Liver (tissue), 8 donors: ENCODE measurements at regions not wholly inside any gene's neighbourhood (a gene's known extent, or its start where the extent isn't known, plus 50 kb on each side); places are given as distances from the start of the nearest gene placed in this dataset.
A peak's percentile ranks its signal among the peaks of the same experiment; 100 is the strongest.

Experiments used
- DNase-seq: peaks from one replicate; pipeline ENCODE4 v3.0.0-alpha.2; 2017; ENCODE audit warnings: low spot score
- H3K27ac ChIP-seq, 2 donors: one replicate each; pipeline ENCODE4 v1.7.0; 2013; ENCODE audit warnings: inconsistent platforms in 2 of 2, low read length in 2 of 2, control low read depth in 1 of 2, low read depth in 1 of 2, mild to moderate bottlenecking in 1 of 2
- H3K27me3 ChIP-seq, 4 donors: one replicate each; pipeline versions ENCODE4 v1.6.1 to v1.7.0; 2013; ENCODE audit warnings: low read length in 3 of 4, inconsistent platforms in 1 of 4, mild to moderate bottlenecking in 1 of 4, moderate library complexity in 1 of 4; ENCODE audit not compliant: control insufficient read depth in 4 of 4, insufficient read depth in 4 of 4
- H3K36me3 ChIP-seq, 4 donors: one replicate each; pipeline versions ENCODE4 v1.6.1 to v1.7.0; 2013; ENCODE audit warnings: low read length in 3 of 4, mild to moderate bottlenecking in 3 of 4, low read depth in 1 of 4, moderate library complexity in 1 of 4; ENCODE audit not compliant: control insufficient read depth in 4 of 4, insufficient read depth in 3 of 4
- H3K4me1 ChIP-seq, 4 donors: one replicate each; pipeline versions ENCODE4 v1.6.1 to v1.7.0; 2013; ENCODE audit warnings: low read length in 3 of 4, mild to moderate bottlenecking in 3 of 4, moderate library complexity in 1 of 4; ENCODE audit not compliant: control insufficient read depth in 4 of 4, insufficient read depth in 4 of 4
- H3K4me3 ChIP-seq, 3 donors: one replicate each; pipeline versions ENCODE4 v1.6.1 to v1.7.0; 2013; ENCODE audit warnings: low read length in 3 of 3, control low read depth in 1 of 3, low read depth in 1 of 3, mild to moderate bottlenecking in 1 of 3
- H3K9ac ChIP-seq, 2 donors: one replicate each; pipeline ENCODE4 v1.7.0; 2013; ENCODE audit warnings: low read length in 2 of 2, mild to moderate bottlenecking in 2 of 2, moderate library complexity in 2 of 2, control low read depth in 1 of 2, low read depth in 1 of 2
- H3K9me3 ChIP-seq, 4 donors: one replicate each; pipeline versions ENCODE4 v1.6.1 to v1.7.0; 2013; ENCODE audit warnings: low read length in 3 of 4; ENCODE audit not compliant: control insufficient read depth in 4 of 4
- EGR1 ChIP-seq, 2 donors: IDR thresholded peaks; 2 replicates each; pipeline ENCODE4 v1.6.1; 2016 to 2018; ENCODE audit warnings: antibody characterized with exemption in 2 of 2, low read depth in 2 of 2
- FOXA1 ChIP-seq: IDR thresholded peaks from 2 replicates; pipeline ENCODE4 v1.6.1; 2016; ENCODE audit warnings: antibody characterized with exemption
- FOXA2 ChIP-seq: IDR thresholded peaks from 2 replicates; pipeline ENCODE4 v1.6.1; 2016; ENCODE audit warnings: antibody characterized with exemption
- GABPA ChIP-seq, 2 donors: IDR thresholded peaks in 1 of 2; conservative IDR thresholded peaks in 1 of 2; 2 replicates each; pipeline ENCODE4 v1.6.1; 2016; ENCODE audit warnings: antibody characterized with exemption in 2 of 2, mild to moderate bottlenecking in 1 of 2, moderate library complexity in 1 of 2
- HNF4A ChIP-seq, 2 donors: conservative IDR thresholded peaks; 2 replicates each; pipeline ENCODE4 v1.6.1; 2016; ENCODE audit warnings: antibody characterized with exemption in 2 of 2, mild to moderate bottlenecking in 2 of 2
- HNF4G ChIP-seq: IDR thresholded peaks from 2 replicates; pipeline ENCODE4 v1.6.1; 2016; ENCODE audit warnings: antibody characterized with exemption
- JUND ChIP-seq, 2 donors: IDR thresholded peaks; 2 replicates each; pipeline ENCODE4 v1.6.1; 2016; ENCODE audit warnings: antibody characterized with exemption in 2 of 2
- NR2F2 ChIP-seq: IDR thresholded peaks from 2 replicates; pipeline ENCODE4 v1.6.1; 2016; ENCODE audit warnings: antibody characterized with exemption
- RAD21 ChIP-seq, 2 donors: IDR thresholded peaks; 2 replicates each; pipeline ENCODE4 v1.6.1; 2016; ENCODE audit warnings: antibody characterized with exemption in 2 of 2, mild to moderate bottlenecking in 2 of 2
- RXRA ChIP-seq, 2 donors: IDR thresholded peaks; 2 replicates each; pipeline ENCODE4 v1.6.1; 2017 to 2018; ENCODE audit warnings: antibody characterized with exemption in 2 of 2, mild to moderate bottlenecking in 1 of 2
- TAF1 ChIP-seq: conservative IDR thresholded peaks from 2 replicates; pipeline ENCODE4 v1.6.1; 2016; ENCODE audit warnings: antibody characterized with exemption, mild to moderate bottlenecking
- WGBS: extraction: QIAGEN DNeasy Blood & Tissue Kit; methylation state at CpG from one replicate; pipeline ENCODE4 v1.1.7; 2013; 5-methylcytosine and 5-hydroxymethylcytosine counted together
- TF ChIP-seq, protein P1 (sequence below): IDR thresholded peaks from 2 replicates; pipeline ENCODE4 v1.6.1; 2016; ENCODE audit warnings: antibody characterized with exemption
- TF ChIP-seq, protein P2 (sequence below): IDR thresholded peaks from 2 replicates; pipeline ENCODE4 v1.6.1; 2016; ENCODE audit warnings: antibody characterized with exemption, mild to moderate bottlenecking
- TF ChIP-seq, protein P3 (sequence below): IDR thresholded peaks from 2 replicates; pipeline ENCODE4 v1.6.1; 2016; ENCODE audit warnings: antibody characterized with exemption
- TF ChIP-seq, protein P4 (sequence below): fragments of 150-350 bp; IDR thresholded peaks from 2 replicates; pipeline ENCODE4 v1.5.1; 2017; ENCODE audit warnings: improper control_type of control experiment, low read depth, low read length; ENCODE audit not compliant: missing input control
- donor health status: healthy.
- donor health status: healthy.
- donor health status: healthy.
- donor health status: healthy.
- donor health status: healthy.

DNA sequence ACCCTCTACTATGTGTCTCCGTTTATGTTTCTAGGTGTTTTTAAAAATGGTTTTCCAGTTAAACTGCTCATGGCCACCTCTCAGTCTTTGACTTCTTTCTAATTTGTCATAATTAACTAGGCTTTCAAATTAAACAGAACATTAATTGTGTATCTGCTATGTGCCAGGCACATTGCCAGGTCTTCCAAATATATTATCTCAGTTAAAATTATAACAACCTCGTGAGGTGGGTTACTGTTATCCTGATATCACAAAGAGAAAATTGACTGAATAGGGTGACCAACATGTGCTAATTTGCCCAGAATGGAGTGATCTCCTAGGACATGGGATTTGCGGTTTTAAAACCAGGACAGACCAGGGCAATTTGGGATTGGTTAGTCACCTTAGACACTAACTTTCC, 222.4 kb upstream of the TLE3 start (continued):
- TF ChIP-seq, protein P1, sequence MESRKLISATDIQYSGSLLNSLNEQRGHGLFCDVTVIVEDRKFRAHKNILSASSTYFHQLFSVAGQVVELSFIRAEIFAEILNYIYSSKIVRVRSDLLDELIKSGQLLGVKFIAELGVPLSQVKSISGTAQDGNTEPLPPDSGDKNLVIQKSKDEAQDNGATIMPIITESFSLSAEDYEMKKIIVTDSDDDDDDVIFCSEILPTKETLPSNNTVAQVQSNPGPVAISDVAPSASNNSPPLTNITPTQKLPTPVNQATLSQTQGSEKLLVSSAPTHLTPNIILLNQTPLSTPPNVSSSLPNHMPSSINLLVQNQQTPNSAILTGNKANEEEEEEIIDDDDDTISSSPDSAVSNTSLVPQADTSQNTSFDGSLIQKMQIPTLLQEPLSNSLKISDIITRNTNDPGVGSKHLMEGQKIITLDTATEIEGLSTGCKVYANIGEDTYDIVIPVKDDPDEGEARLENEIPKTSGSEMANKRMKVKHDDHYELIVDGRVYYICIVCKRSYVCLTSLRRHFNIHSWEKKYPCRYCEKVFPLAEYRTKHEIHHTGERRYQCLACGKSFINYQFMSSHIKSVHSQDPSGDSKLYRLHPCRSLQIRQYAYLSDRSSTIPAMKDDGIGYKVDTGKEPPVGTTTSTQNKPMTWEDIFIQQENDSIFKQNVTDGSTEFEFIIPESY, result no peak

DNA sequence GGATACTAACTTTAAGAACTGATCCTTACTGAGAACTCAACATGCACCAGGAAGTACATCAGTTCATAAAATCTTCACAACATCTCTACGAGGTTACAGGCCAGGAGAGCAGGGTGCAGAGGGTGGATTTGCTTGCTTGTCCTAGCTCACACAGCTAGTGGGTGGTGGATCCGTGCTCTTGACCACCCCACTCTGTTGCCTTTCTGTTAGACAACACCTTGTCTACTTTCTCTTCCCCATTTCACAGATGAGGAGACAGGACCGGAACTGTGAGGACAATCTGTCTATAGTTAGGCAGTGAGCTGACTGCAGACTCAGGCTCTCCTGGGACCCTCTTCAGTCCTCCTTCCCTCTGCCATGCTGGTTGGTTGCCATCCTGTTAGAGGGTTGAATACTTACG, 221.7 kb upstream of the TLE3 start:
- Histone ChIP-seq H3K27me3 (no peaks in the 10 kb centered on the region), H3K9ac (no peak overlapping the region), H3K9me3 (no peaks in the 10 kb centered on the region), H3K36me3 (no peaks in the 10 kb centered on the region), H3K4me3 (no peak overlapping the region), H3K27ac (no peak overlapping the region), H3K4me1 (peaks cover 0 to 5% (median 0%) of the 10 kb centered on the region in 4 donors)
- TF ChIP-seq, protein P2, sequence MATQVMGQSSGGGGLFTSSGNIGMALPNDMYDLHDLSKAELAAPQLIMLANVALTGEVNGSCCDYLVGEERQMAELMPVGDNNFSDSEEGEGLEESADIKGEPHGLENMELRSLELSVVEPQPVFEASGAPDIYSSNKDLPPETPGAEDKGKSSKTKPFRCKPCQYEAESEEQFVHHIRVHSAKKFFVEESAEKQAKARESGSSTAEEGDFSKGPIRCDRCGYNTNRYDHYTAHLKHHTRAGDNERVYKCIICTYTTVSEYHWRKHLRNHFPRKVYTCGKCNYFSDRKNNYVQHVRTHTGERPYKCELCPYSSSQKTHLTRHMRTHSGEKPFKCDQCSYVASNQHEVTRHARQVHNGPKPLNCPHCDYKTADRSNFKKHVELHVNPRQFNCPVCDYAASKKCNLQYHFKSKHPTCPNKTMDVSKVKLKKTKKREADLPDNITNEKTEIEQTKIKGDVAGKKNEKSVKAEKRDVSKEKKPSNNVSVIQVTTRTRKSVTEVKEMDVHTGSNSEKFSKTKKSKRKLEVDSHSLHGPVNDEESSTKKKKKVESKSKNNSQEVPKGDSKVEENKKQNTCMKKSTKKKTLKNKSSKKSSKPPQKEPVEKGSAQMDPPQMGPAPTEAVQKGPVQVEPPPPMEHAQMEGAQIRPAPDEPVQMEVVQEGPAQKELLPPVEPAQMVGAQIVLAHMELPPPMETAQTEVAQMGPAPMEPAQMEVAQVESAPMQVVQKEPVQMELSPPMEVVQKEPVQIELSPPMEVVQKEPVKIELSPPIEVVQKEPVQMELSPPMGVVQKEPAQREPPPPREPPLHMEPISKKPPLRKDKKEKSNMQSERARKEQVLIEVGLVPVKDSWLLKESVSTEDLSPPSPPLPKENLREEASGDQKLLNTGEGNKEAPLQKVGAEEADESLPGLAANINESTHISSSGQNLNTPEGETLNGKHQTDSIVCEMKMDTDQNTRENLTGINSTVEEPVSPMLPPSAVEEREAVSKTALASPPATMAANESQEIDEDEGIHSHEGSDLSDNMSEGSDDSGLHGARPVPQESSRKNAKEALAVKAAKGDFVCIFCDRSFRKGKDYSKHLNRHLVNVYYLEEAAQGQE, result no peak
- TF ChIP-seq, protein P3, sequence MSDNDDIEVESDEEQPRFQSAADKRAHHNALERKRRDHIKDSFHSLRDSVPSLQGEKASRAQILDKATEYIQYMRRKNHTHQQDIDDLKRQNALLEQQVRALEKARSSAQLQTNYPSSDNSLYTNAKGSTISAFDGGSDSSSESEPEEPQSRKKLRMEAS, result no peak
- TF ChIP-seq HNF4A (conservative IDR thresholded peaks at IDR 0.05), result no peak
- no peak for TF ChIP-seq HNF4G
- TF ChIP-seq NR2F2, result no peak
- TF ChIP-seq, protein P4, sequence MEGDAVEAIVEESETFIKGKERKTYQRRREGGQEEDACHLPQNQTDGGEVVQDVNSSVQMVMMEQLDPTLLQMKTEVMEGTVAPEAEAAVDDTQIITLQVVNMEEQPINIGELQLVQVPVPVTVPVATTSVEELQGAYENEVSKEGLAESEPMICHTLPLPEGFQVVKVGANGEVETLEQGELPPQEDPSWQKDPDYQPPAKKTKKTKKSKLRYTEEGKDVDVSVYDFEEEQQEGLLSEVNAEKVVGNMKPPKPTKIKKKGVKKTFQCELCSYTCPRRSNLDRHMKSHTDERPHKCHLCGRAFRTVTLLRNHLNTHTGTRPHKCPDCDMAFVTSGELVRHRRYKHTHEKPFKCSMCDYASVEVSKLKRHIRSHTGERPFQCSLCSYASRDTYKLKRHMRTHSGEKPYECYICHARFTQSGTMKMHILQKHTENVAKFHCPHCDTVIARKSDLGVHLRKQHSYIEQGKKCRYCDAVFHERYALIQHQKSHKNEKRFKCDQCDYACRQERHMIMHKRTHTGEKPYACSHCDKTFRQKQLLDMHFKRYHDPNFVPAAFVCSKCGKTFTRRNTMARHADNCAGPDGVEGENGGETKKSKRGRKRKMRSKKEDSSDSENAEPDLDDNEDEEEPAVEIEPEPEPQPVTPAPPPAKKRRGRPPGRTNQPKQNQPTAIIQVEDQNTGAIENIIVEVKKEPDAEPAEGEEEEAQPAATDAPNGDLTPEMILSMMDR, result no peak
- no peak for TF ChIP-seq EGR1 (IDR thresholded peaks at IDR 0.05; ENCODE audit: low read depth in 2 of 2)
- TF ChIP-seq GABPA (IDR thresholded peaks at IDR 0.05 in 1 of 2, conservative IDR thresholded peaks at IDR 0.05 in 1 of 2), result no peak
- no peak for TF ChIP-seq TAF1
- 83% methylated on average over 4 of the region's 4 CpGs for WGBS
- DNase-seq, result peak; percentile 0

DNA sequence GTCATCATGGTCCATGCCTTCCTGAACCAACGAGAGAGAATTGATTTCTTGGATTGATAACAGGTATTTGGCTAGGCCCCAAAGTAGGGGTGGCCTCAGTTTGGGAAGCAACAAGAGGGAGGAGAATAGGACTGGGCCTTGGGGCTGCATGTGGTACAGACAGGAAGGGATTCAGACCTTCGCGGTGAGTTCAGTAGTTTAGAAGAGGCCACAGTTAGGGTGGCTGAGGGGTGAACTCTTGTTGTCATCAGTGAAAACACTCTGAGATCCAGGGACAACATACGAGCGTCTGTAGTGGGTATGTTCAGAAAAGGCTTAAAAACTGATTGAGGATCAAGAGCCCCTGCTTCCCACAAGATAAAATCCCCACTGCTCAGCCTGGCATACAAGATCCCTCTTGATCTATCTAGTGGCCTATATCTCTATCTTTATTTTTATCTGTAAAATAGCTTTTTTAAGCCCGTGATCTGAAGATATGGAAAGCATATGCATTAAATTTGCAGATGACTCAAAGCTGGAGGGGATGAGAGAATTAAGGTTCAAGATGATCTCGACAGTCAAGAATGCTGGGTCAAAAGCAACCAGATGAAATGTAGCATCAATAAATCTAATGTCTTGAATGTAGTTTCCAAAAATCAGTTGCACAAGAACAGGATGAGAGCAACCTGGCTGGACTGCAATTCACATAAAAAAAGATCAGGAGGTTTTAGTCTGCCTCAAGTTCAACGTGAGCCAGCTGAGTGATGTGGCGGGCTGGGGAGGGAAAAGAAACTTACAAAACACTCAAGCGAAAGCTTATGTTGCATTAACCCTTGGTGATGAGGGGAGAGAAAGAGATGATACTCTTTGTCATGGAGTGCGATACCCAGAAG, 221.1 kb upstream of the TLE3 start:
- TF ChIP-seq FOXA2 (no peak), JUND (IDR thresholded peaks at IDR 0.05) (no peak), FOXA1 (no peak), EGR1 (IDR thresholded peaks at IDR 0.05; ENCODE audit: low read depth in 2 of 2) (no peak), RAD21 (IDR thresholded peaks at IDR 0.05) (no peak), NR2F2 (no peak), RXRA (IDR thresholded peaks at IDR 0.05) (no peak), TAF1 (no peak)
- TF ChIP-seq, protein P3, result no peak
- TF ChIP-seq, protein P4, result no peak
- TF ChIP-seq, protein P1, result no peak
- Histone ChIP-seq H3K9me3 (no peaks in the 10 kb centered on the region), H3K27me3 (no peaks in the 10 kb centered on the region), H3K36me3 (no peaks in the 10 kb centered on the region), H3K9ac (no peak overlapping the region), H3K4me1 (no peaks in the 10 kb centered on the region), H3K4me3 (no peak overlapping the region), H3K27ac (no peak overlapping the region)
- WGBS, result 72% methylated on average over 11 of the region's 11 CpGs
- peak; percentile 9 for DNase-seq
